Fibroblast of villous mesenchyme (primary cell): ENCODE measurements at regions not wholly inside any gene's neighbourhood (a gene's known extent, or its start where the extent isn't known, plus 50 kb on each side); places are given as distances from the start of the nearest gene placed in this dataset.

Experiments used
- DNase-seq: peaks from one replicate; pipeline ENCODE4 v3.0.0-alpha.2; 2010; ENCODE audit warnings: low read depth
- H3K4me3 ChIP-seq: 2 replicates; pipeline ENCODE4 v1.5.1; 2011; ENCODE audit warnings: low read depth, mild to moderate bottlenecking, low read length
- CTCF ChIP-seq: IDR thresholded peaks from 2 replicates; pipeline ENCODE4 v1.5.1; 2012; ENCODE audit warnings: low read depth, mild to moderate bottlenecking, low read length; ENCODE audit not compliant: insufficient read depth

- no peak overlapping the region for H3K4me3 ChIP-seq
- TF ChIP-seq CTCF: no peak
- no peak for DNase-seq
Observed at GRCh38 chr22:48137640-48138039, 1375.2 kb downstream of the TBC1D22A start.

GRCh38 chr22:48135592-48135991 is 1373.1 kb downstream of the TBC1D22A start:
- no peak overlapping the region for H3K4me3 ChIP-seq
- DNase-seq: no peak
- TF ChIP-seq CTCF: no peak

- no peak overlapping the region for H3K4me3 ChIP-seq
- no peak for DNase-seq
- TF ChIP-seq CTCF: no peak
Observed at GRCh38 chr22:48125416-48125815, 1363.0 kb downstream of the TBC1D22A start.

GRCh38 chr22:48121984-48122383 is 1359.5 kb downstream of the TBC1D22A start:
- no peak for TF ChIP-seq CTCF
- DNase-seq: no peak
- H3K4me3 ChIP-seq: no peak overlapping the region

- no peak for DNase-seq
- no peak for TF ChIP-seq CTCF
- no peak overlapping the region for H3K4me3 ChIP-seq
Observed at GRCh38 chr22:48118654-48119053, 1356.2 kb downstream of the TBC1D22A start.

GRCh38 chr22:48116871-48117270 is 1354.4 kb downstream of the TBC1D22A start:
- no peak overlapping the region for H3K4me3 ChIP-seq
- no peak for DNase-seq
- TF ChIP-seq CTCF: no peak

- DNase-seq: no peak
- no peak overlapping the region for H3K4me3 ChIP-seq
- TF ChIP-seq CTCF: no peak
Observed at GRCh38 chr22:48112687-48113521, 1350.5 kb downstream of the TBC1D22A start.
